Keratinocyte (primary cell): ENCODE measurements at regions not wholly inside any gene's neighbourhood (a gene's known extent, or its start where the extent isn't known, plus 50 kb on each side); places are given as distances from the start of the nearest gene placed in this dataset.

Experiments used
- DNase-seq: peaks from one replicate; pipeline ENCODE4 v3.0.0-alpha.2; 2011; ENCODE audit warnings: low read depth, missing footprints, low spot score
- FAIRE-seq: peaks from 2 replicates; lab custom pipeline; 2011; peaks lifted over from hg19 to GRCh38; lab: Jason Lieb, UNC
- H2AFZ ChIP-seq: 2 replicates; pipeline ENCODE4 v1.6.0; 2012; ENCODE audit warnings: low read length, control low read depth, inconsistent platforms; ENCODE audit not compliant: control insufficient read depth
- H3K27ac ChIP-seq: 2 replicates; pipeline ENCODE4 v1.5.1; 2011; ENCODE audit warnings: low read length; ENCODE audit not compliant: control insufficient read depth, insufficient read depth
- H3K27me3 ChIP-seq: 3 replicates; pipeline ENCODE4 v1.6.0; 2011; ENCODE audit warnings: low read length; ENCODE audit not compliant: control insufficient read depth, insufficient read depth; ENCODE audit errors: extremely low read depth
- H3K36me3 ChIP-seq, 2 experiments: 2 replicates in 1 of 2; 3 replicates in 1 of 2; pipeline ENCODE4 v1.5.1; 2011; ENCODE audit warnings: low read length in 2 of 2, mild to moderate bottlenecking in 1 of 2; ENCODE audit not compliant: control insufficient read depth in 2 of 2, insufficient read depth in 2 of 2; ENCODE audit errors: extremely low read depth in 1 of 2
- H3K4me1 ChIP-seq: 3 replicates; pipeline ENCODE4 v1.5.1; 2011; ENCODE audit warnings: low read length; ENCODE audit not compliant: control insufficient read depth, insufficient read depth; ENCODE audit errors: extremely low read depth
- H3K4me2 ChIP-seq: 3 replicates; pipeline ENCODE4 v1.6.0; 2011; ENCODE audit warnings: low read depth, low read length; ENCODE audit not compliant: control insufficient read depth, insufficient read depth; ENCODE audit errors: extremely low read depth
- H3K4me3 ChIP-seq, 3 experiments: fragments of 200-600 bp in 1 of 3; sonication (generic) in 1 of 3; 2 replicates in 2 of 3; 3 replicates in 1 of 3; pipeline ENCODE4 v1.5.1; 2011 to 2016; ENCODE audit warnings: low read length in 3 of 3, mild to moderate bottlenecking in 3 of 3, control low read depth in 2 of 3, inconsistent platforms in 1 of 3, low read depth in 1 of 3, mixed read lengths in 1 of 3, mixed run types in 1 of 3, moderate library complexity in 1 of 3; ENCODE audit not compliant: control insufficient read depth in 2 of 3, insufficient read depth in 2 of 3; ENCODE audit errors: extremely low read depth in 1 of 3
- H3K79me2 ChIP-seq: 2 replicates; pipeline ENCODE4 v1.6.0; 2012; ENCODE audit warnings: low read length; ENCODE audit not compliant: control insufficient read depth, insufficient read depth
- H3K9ac ChIP-seq: 3 replicates; pipeline ENCODE4 v1.6.0; 2011; ENCODE audit warnings: low read length; ENCODE audit not compliant: control insufficient read depth, insufficient read depth; ENCODE audit errors: extremely low read depth
- H3K9me1 ChIP-seq: 3 replicates; pipeline ENCODE4 v1.6.0; 2011; ENCODE audit warnings: low read length; ENCODE audit not compliant: control insufficient read depth, insufficient read depth; ENCODE audit errors: extremely low read depth
- H3K9me3 ChIP-seq: 2 replicates; pipeline ENCODE4 v1.5.1; 2012; ENCODE audit warnings: low read depth, low read length; ENCODE audit not compliant: control insufficient read depth
- H4K20me1 ChIP-seq: 3 replicates; pipeline ENCODE4 v1.6.0; 2011; ENCODE audit warnings: low read length; ENCODE audit not compliant: control insufficient read depth, insufficient read depth; ENCODE audit errors: extremely low read depth
- CTCF ChIP-seq, 3 experiments: IDR thresholded peaks in 1 of 3; conservative IDR thresholded peaks in 1 of 3; optimal IDR thresholded peaks in 1 of 3; 2 replicates in 2 of 3; 3 replicates in 1 of 3; pipeline versions ENCODE3 to v1.5.1; 2011; ENCODE audit warnings: low read length in 3 of 3, mild to moderate bottlenecking in 3 of 3, moderate library complexity in 2 of 3, control low read depth in 1 of 3, inconsistent platforms in 1 of 3; ENCODE audit not compliant: insufficient read depth in 2 of 3; ENCODE audit errors: extremely low read depth in 1 of 3
- EZH2 ChIP-seq: IDR thresholded peaks from one replicate; pipeline ENCODE4 v1.6.1; 2012; ENCODE audit warnings: inconsistent platforms, mild to moderate bottlenecking, low read length, moderate library complexity
- dilution Hi-C: fragments of 300-500 bp; cut with MboI; formaldehyde crosslinking; loops from one replicate; pipeline ENCODE4 v1.7.0; 2020; ENCODE audit warnings: low sequenced_read_pairs; ENCODE audit not compliant: extremely low pct_ligation_motif_present

GRCh38 chr11:70530010-70530409 is 131.7 kb downstream of the CTTN start:
- DNase-seq (no peak), FAIRE-seq (no peak)
- peaks cover 12% of the 10 kb centered on the region for H3K9me3 ChIP-seq
- H4K20me1 ChIP-seq = no peaks in the 10 kb centered on the region
- H3K79me2 ChIP-seq = no peaks in the 10 kb centered on the region
- no peak overlapping the region for H3K27ac ChIP-seq
- no peak overlapping the region for H3K9ac ChIP-seq
- no peak overlapping the region for H3K4me2 ChIP-seq
- no peaks in the 10 kb centered on the region for H3K27me3 ChIP-seq
- H2AFZ ChIP-seq = no peak overlapping the region
- H3K4me1 ChIP-seq = peaks cover 5% of the 10 kb centered on the region
- H3K4me3 ChIP-seq = no peak overlapping the region
- H3K9me1 ChIP-seq = no peaks in the 10 kb centered on the region
- TF ChIP-seq CTCF (optimal IDR thresholded peaks at IDR 0.05 in 1 of 3, IDR thresholded peaks at IDR 0.05 in 1 of 3, conservative IDR thresholded peaks at IDR 0.05 in 1 of 3; ENCODE audit: extremely low read depth in 1 of 3, insufficient read depth in 2 of 3, low read length in 3 of 3) = no peak
- no peak for TF ChIP-seq EZH2
- no peaks in the 10 kb centered on the region for H3K36me3 ChIP-seq
- dilution Hi-C loops = no loop called here

GRCh38 chr11:70530629-70531185 is 132.4 kb downstream of the CTTN start:
- Histone ChIP-seq H3K4me3 (no peak overlapping the region), H3K4me1 (no peaks in the 10 kb centered on the region), H3K4me2 (no peak overlapping the region), H3K27ac (no peak overlapping the region), H3K9ac (no peak overlapping the region), H3K9me3 (peaks cover 18% of the 10 kb centered on the region), H4K20me1 (no peaks in the 10 kb centered on the region), H3K27me3 (no peaks in the 10 kb centered on the region), H3K79me2 (no peaks in the 10 kb centered on the region), H3K36me3 (no peaks in the 10 kb centered on the region), H3K9me1 (no peaks in the 10 kb centered on the region), H2AFZ (no peak overlapping the region)
- TF ChIP-seq EZH2 = no peak
- no peak for TF ChIP-seq CTCF (optimal IDR thresholded peaks at IDR 0.05 in 1 of 3, IDR thresholded peaks at IDR 0.05 in 1 of 3, conservative IDR thresholded peaks at IDR 0.05 in 1 of 3; ENCODE audit: extremely low read depth in 1 of 3, insufficient read depth in 2 of 3, low read length in 3 of 3)
- dilution Hi-C loops = no loop called here
- DNase-seq (no peak), FAIRE-seq (no peak)
